MCF 10A (cell line): ENCODE measurements at regions not wholly inside any gene's neighbourhood (a gene's known extent, or its start where the extent isn't known, plus 50 kb on each side); places are given as distances from the start of the nearest gene placed in this dataset.

Source experiments
- BruUV-seq: library from RNA; stranded (reverse); fragments of 400-500 nt; replicated peaks from 2 replicates; lab custom pipeline; 2021; lab: Mats Ljungman, UMichigan
- CTCF ChIA-PET: fragments of 300-600 bp; sonication (Branson Sonifier 250); formaldehyde crosslinking; extraction: SDS; loops from one replicate; lab custom pipeline; 2021; ENCODE audit warnings: antibody characterized with exemption, inconsistent platforms; lab: Yijun Ruan, JAX
- POLR2A ChIA-PET: fragments of 300-600, 350-650 bp; sonication (Branson Sonifier 250); formaldehyde crosslinking; extraction: SDS; loops from one replicate; lab custom pipeline; 2020; ENCODE audit warnings: antibody characterized with exemption, inconsistent platforms; lab: Yijun Ruan, JAX
- DNase-seq: peaks from one replicate; pipeline ENCODE4 v3.0.0-alpha.2; 2018; ENCODE audit not compliant: unreplicated experiment
- H3K27ac Mint-ChIP-seq: one replicate; pipeline ENCODE4 v1.8.0; 2022; ENCODE audit warnings: mild to moderate bottlenecking, low read depth, mixed read lengths; ENCODE audit not compliant: unreplicated experiment
- H3K27me3 Mint-ChIP-seq: one replicate; pipeline ENCODE4 v1.8.0; 2022; ENCODE audit warnings: mixed read lengths; ENCODE audit not compliant: insufficient read depth, unreplicated experiment
- H3K36me3 Mint-ChIP-seq: one replicate; pipeline ENCODE4 v1.8.0; 2022; ENCODE audit warnings: mild to moderate bottlenecking, moderate library complexity, mixed read lengths; ENCODE audit not compliant: insufficient read depth, unreplicated experiment
- H3K4me1 Mint-ChIP-seq: one replicate; pipeline ENCODE4 v1.8.0; 2022; ENCODE audit warnings: mixed read lengths; ENCODE audit not compliant: insufficient read depth, unreplicated experiment
- H3K4me3 Mint-ChIP-seq: one replicate; pipeline ENCODE4 v1.8.0; 2022; ENCODE audit warnings: mild to moderate bottlenecking, moderate library complexity, mixed read lengths; ENCODE audit not compliant: unreplicated experiment
- H3K9me3 Mint-ChIP-seq: one replicate; pipeline ENCODE4 v1.8.0; 2022; ENCODE audit warnings: mixed read lengths; ENCODE audit not compliant: unreplicated experiment
- CTCF ChIP-seq: fragments of 200-600 bp; IDR thresholded peaks from one replicate; pipeline ENCODE4 v1.8.0; 2022; ENCODE audit warnings: antibody characterized with exemption, mild to moderate bottlenecking; ENCODE audit not compliant: unreplicated experiment
- intact Hi-C: fragments of 100-400 bp; cut with micrococcal nuclease; formaldehyde crosslinking; loops from 2 replicates; pipeline ENCODE4 v1.14.1; 2022

- ChIA-PET POLR2A (no interaction called here), CTCF (no interaction called here)
- no peak for TF ChIP-seq CTCF
- H3K27ac Mint-ChIP-seq, result no peak overlapping the region
- BruUV-seq, result no TSS peak
- no peaks in the 10 kb centered on the region for H3K9me3 Mint-ChIP-seq
- no peaks in the 10 kb centered on the region for H3K36me3 Mint-ChIP-seq
- no peak overlapping the region for H3K4me3 Mint-ChIP-seq
- no peak for DNase-seq
- H3K27me3 Mint-ChIP-seq, result peaks cover 11% of the 10 kb centered on the region
- H3K4me1 Mint-ChIP-seq, result no peaks in the 10 kb centered on the region
- intact Hi-C loops, result no loop called here
These were observed 67.3 kb upstream of the EGLN3 start for GRCh38 chr14:34018125-34018524.

- Mint-ChIP-seq H3K4me3 (no peak overlapping the region), H3K4me1 (peaks cover 1% of the 10 kb centered on the region), H3K27me3 (peaks cover 11% of the 10 kb centered on the region), H3K36me3 (no peaks in the 10 kb centered on the region), H3K9me3 (no peaks in the 10 kb centered on the region), H3K27ac (no peak overlapping the region)
- no TSS peak for BruUV-seq
- ChIA-PET CTCF (no interaction called here), POLR2A (no interaction called here)
- TF ChIP-seq CTCF, result no peak
- no peak for DNase-seq
- intact Hi-C loops, result no loop called here
These were observed 64.5 kb upstream of the EGLN3 start for GRCh38 chr14:34015383-34015782.

- BruUV-seq, result no TSS peak
- Mint-ChIP-seq H3K27ac (no peak overlapping the region), H3K4me1 (peaks cover 6% of the 10 kb centered on the region), H3K36me3 (no peaks in the 10 kb centered on the region), H3K9me3 (no peaks in the 10 kb centered on the region), H3K4me3 (no peak overlapping the region), H3K27me3 (peaks cover 11% of the 10 kb centered on the region)
- no peak for TF ChIP-seq CTCF
- ChIA-PET CTCF (no interaction called here), POLR2A (no interaction called here)
- intact Hi-C loops, result no loop called here
- DNase-seq, result no peak
These were observed 64.1 kb upstream of the EGLN3 start for GRCh38 chr14:34014936-34015335.

- peaks cover 7% of the 10 kb centered on the region for H3K4me1 Mint-ChIP-seq
- no peak for TF ChIP-seq CTCF
These were observed 62.8 kb upstream of the EGLN3 start for GRCh38 chr14:34013721-34014060.

More at GRCh38 chr14:34013721-34014060, 62.8 kb upstream of the EGLN3 start:
- H3K27ac Mint-ChIP-seq, result no peak overlapping the region
- no peak for DNase-seq
- ChIA-PET CTCF (interaction anchor here (1.4 kb wide), 1 partner anchor 165 kb away, joined by 4 read pairs; no protein-coding TSS in a partner anchor), POLR2A (interaction anchor here (1.4 kb wide), 1 partner anchor 11 kb away, joined by 5 read pairs; no protein-coding TSS in a partner anchor)
- no TSS peak for BruUV-seq
- peaks cover 4% of the 10 kb centered on the region for H3K27me3 Mint-ChIP-seq
- H3K4me3 Mint-ChIP-seq, result no peak overlapping the region
- no peaks in the 10 kb centered on the region for H3K36me3 Mint-ChIP-seq
- H3K9me3 Mint-ChIP-seq, result no peaks in the 10 kb centered on the region
- intact Hi-C loops, result no loop called here
